Omental fat pad (tissue), 3 donors: ENCODE measurements at regions not wholly inside any gene's neighbourhood (a gene's known extent, or its start where the extent isn't known, plus 50 kb on each side); places are given as distances from the start of the nearest gene placed in this dataset.

Experiments used
- ATAC-seq: fragments of 150-250 bp; one replicate; pipeline ENCODE4 v1.9.1; 2016; ENCODE audit warnings: mild to moderate bottlenecking, moderate library complexity; ENCODE audit not compliant: low FRiP score
- DNase-seq: peaks from one replicate; pipeline ENCODE4 v3.0.0-alpha.2; 2019; ENCODE audit warnings: low spot score
- CTCF ChIP-seq, 3 donors: fragments of 450-650 bp; IDR thresholded peaks; one replicate each; pipeline ENCODE4 v1.5.1; 2016 to 2017; ENCODE audit warnings: antibody characterized with exemption in 3 of 3, mild to moderate bottlenecking in 3 of 3, moderate library complexity in 2 of 3

GRCh38 chr11:70020336-70021214 lies 57.5 kb upstream of the ANO1 start:
- ATAC-seq, result no peak
- TF ChIP-seq CTCF (IDR thresholded peaks at IDR 0.05), result no peak
- no peak for DNase-seq

DNA sequence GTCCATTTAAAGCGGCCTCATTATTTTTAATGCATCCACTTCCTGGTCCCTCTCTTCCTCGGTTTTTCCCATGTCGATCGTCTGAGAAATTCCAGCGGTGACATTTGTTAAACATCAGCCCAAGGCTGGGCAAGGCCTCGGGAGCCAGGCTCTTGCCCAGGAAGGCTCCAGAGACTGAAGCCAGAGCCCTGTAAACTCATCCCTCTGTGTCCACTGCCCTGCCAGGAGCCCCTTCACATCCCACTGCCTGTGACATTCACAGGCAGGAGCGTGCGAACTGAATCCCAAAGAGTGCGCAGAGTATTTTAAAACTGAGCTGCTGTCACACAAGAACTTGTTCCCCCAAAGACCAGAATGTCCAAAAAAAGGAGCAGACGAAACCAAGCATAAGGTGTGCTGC lies 56.5 kb upstream of the ANO1 start:
- ATAC-seq, result no peak
- no peak for DNase-seq
- no peak for TF ChIP-seq CTCF (IDR thresholded peaks at IDR 0.05)

- TF ChIP-seq CTCF (IDR thresholded peaks at IDR 0.05), result no peak
- DNase-seq, result no peak
- ATAC-seq, result no peak
Observed at GRCh38 chr11:70024036-70024772, 53.9 kb upstream of the ANO1 start.

GRCh38 chr11:70024773-70025045 lies 53.4 kb upstream of the ANO1 start:
- DNase-seq (no peak), ATAC-seq (no peak)
- no peak for TF ChIP-seq CTCF (IDR thresholded peaks at IDR 0.05)

DNA sequence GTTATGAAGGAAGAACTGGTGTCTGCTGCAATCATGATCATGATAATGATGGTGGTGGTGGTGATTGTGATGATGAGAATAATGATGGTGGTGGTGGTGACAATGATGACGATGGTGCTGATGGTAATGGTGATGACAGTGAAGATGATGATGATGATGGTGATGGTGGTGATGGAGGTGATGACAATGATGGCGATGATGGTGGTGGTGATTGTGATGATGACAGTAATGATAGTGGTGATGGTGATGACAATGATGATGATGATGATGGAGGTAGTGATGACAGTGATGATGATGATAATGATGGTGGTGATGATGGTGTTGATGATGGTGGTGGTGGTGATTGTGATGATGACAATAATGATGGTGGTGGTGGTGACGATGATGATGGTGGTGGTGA lies 52.8 kb upstream of the ANO1 start:
- no peak for DNase-seq
- no peak for ATAC-seq
- no peak for TF ChIP-seq CTCF (IDR thresholded peaks at IDR 0.05)

- TF ChIP-seq CTCF (IDR thresholded peaks at IDR 0.05), result no peak
- ATAC-seq (no peak), DNase-seq (no peak)
Observed at GRCh38 chr11:70026012-70026411, 52.1 kb upstream of the ANO1 start.

DNA sequence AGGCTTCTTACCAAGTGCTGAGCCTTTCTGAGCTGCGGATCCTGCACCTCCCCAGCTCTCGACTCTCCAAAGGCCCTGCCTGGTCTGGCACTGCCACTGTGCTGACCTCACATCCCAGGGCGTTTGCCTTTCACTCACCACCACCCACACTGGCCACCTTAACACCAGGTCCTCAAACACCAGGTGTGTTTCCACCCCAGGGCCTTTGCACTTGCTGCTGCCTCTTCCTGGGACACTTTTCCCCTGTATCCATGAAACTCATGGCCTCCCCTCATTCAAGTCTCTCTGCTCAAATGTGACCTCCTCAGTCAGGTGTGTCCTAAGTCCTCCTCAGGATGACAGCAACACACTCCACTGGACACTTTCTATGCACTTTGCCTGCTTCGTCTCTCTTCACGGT lies 51.4 kb upstream of the ANO1 start:
- DNase-seq (no peak), ATAC-seq (no peak)
- no peak for TF ChIP-seq CTCF (IDR thresholded peaks at IDR 0.05)
